AG09319 (cell line): ENCODE measurements at regions not wholly inside any gene's neighbourhood (a gene's known extent, or its start where the extent isn't known, plus 50 kb on each side); places are given as distances from the start of the nearest gene placed in this dataset.

Source experiments
- DNase-seq: peaks from one replicate; pipeline ENCODE4 v3.0.0-alpha.2; 2010; ENCODE audit warnings: low read depth; ENCODE audit errors: extremely low read depth
- TF ChIP-seq, protein P1 (sequence below): IDR thresholded peaks from 2 replicates; pipeline ENCODE4 v1.5.1; 2011; ENCODE audit warnings: low read depth, mild to moderate bottlenecking, inconsistent platforms, low read length, moderate library complexity

DNA sequence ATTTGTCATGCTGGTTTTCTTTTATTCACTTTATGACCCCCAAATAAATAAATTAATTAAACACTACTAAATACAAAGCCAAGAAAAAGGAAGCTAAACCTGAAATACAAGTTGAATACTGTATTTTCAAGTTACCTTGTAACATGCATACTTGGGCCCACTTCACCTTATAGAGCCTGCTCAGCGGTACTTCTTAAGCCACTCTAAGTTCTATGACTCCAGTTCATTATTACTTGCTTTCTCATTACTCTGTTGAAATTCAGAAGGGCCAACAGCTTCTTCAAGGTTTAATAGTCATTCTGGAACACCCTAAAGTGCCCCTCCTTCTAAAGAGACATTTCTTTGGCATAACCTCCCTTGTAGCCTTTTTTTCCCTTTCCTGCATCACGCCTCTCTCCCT, 844.5 kb downstream of the RPA4 start:
- TF ChIP-seq, protein P1, sequence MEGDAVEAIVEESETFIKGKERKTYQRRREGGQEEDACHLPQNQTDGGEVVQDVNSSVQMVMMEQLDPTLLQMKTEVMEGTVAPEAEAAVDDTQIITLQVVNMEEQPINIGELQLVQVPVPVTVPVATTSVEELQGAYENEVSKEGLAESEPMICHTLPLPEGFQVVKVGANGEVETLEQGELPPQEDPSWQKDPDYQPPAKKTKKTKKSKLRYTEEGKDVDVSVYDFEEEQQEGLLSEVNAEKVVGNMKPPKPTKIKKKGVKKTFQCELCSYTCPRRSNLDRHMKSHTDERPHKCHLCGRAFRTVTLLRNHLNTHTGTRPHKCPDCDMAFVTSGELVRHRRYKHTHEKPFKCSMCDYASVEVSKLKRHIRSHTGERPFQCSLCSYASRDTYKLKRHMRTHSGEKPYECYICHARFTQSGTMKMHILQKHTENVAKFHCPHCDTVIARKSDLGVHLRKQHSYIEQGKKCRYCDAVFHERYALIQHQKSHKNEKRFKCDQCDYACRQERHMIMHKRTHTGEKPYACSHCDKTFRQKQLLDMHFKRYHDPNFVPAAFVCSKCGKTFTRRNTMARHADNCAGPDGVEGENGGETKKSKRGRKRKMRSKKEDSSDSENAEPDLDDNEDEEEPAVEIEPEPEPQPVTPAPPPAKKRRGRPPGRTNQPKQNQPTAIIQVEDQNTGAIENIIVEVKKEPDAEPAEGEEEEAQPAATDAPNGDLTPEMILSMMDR, result no peak
- no peak for DNase-seq

DNA sequence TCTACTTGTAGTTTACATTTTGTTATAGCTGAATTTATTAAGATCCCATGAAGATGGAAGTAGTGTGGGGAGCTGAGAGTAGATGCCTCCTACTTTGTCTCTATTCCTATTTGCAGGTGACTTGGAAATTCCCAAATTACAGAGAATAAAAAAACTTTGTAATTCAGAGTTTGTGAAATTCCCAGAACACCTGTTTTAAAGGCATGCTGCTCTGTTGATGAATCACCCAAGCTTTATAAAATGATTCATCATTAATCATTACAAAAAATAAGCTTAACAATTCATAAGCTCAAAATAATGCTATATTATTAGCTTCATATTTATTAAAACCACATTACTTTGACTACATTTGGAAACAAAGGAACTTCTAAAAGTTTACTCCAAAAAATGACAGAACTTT, 856.3 kb downstream of the RPA4 start:
- DNase-seq, result no peak
- TF ChIP-seq, protein P1, result no peak

DNA sequence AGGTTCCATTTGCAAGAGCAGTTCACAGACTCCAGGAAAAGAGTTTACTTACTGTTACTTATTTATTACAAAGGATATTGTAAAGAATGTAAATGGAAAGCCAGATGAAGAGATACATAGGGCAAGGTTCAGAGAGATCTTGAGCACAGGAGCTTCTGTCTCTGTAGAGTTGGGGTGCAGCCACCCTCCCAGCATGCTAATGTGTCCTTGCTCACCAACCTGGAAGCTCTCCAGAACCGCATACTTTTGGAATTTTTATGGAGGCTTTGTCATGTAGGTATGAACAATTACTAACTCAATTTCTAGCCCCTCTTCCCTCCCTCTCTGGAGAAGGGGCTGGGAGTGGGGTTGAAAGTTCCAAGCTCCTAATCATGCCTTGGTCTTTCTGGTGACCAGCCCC, 857.2 kb downstream of the RPA4 start:
- DNase-seq, result no peak
- TF ChIP-seq, protein P1, result no peak

DNA sequence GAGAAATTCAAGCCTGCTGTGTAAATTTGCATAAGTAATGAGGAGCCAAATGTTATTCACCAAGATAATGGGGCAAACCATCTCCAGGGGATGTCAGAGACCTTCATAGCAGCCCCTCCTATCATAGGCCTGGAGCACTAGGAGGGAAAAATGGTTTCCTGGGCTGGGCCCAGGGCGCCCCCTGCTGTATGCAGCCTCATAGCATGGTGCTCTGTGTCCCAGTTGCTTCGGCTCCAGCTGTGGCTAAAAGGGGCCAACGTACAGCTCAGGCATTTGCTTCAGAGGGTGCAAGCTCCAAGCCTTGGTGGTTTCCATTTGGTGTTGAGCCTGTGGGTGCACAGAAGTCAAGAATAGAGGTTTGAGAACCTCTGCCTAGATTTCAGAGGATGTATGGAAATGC, 859.3 kb downstream of the RPA4 start:
- DNase-seq, result no peak
- TF ChIP-seq, protein P1, result peak; percentile 10

DNA sequence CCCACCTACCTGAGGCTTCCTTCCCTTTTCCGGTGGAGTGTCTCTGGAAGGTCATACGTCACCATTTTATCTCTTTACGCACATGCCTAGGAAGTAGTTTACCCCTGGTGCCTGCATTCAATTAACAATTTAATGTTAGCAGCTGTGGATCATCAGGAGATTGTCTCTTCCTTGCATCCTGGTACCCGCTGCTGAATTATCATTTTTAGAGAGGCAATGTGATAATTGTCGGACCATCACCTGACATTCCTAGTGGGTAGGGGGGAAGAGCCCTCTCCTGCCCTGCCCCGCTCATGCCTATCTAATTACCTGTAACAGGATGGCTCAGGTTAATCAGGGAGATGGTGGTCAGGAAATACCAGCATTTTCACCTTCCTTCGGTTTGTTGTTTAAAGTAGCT, 863.6 kb downstream of the RPA4 start:
- no peak for DNase-seq
- TF ChIP-seq, protein P1, result no peak

DNA sequence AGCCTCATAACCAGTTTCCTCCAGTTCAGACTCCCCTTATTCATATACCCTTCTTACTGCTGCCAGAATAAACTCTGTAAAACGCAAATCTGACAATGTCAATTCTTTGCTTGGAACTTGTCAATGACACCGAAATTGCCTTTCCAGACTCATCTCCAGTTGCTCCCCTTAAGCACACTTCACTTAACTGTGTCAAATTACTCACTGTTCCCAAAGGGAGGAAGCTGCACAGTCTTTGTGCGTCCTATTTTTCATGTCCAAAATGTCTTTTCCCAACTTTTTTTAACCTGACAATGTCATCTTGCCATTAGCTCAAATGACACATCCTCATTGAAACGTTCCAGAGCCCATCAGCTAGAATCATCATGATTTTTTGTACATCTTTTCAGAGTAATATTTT, 867.3 kb downstream of the RPA4 start:
- DNase-seq, result no peak
- TF ChIP-seq, protein P1, result no peak

DNA sequence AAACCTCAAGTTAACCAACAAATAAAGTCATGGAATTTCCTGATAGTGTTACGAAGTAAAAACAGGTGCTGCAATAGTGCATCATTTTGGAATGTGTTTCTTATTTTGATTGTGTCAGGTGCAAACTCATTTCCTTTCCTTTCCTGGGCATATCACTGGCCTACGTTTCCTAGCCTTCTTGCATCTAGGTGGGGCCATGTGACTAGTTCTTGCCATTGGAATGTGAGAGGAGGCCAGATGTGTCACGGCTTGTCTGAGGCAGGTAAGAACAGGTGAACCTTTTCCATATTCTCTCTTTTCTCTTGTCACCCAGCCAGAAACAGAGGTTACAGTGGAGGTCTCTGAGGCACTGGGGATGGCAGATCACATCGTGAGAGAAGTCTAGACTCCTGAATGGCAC, 868.0 kb downstream of the RPA4 start:
- TF ChIP-seq, protein P1, result no peak
- DNase-seq, result no peak
